Endodermal cell (in vitro differentiated cells): ENCODE measurements at regions not wholly inside any gene's neighbourhood (a gene's known extent, or its start where the extent isn't known, plus 50 kb on each side); places are given as distances from the start of the nearest gene placed in this dataset.
"Not testable (repeated sequence)": the region's sequence is repeated elsewhere in the genome, so short reads cannot be mapped to it uniquely, and the experiment has no call there.

Experiments used
- DNase-seq: peaks from one replicate; pipeline ENCODE4 v3.0.0-alpha.2; 2017
- H3K27ac ChIP-seq: 2 replicates; pipeline ENCODE4 v1.5.1; 2013; ENCODE audit warnings: mild to moderate bottlenecking, low read depth, low read length, moderate library complexity
- H3K27me3 ChIP-seq: 2 replicates; pipeline ENCODE4 v1.6.1; 2013; ENCODE audit warnings: mild to moderate bottlenecking, low read length, moderate library complexity; ENCODE audit not compliant: insufficient read depth, control insufficient read depth, poor library complexity, severe bottlenecking
- H3K36me3 ChIP-seq: 2 replicates; pipeline ENCODE4 v1.7.0; 2013; ENCODE audit warnings: mild to moderate bottlenecking, low read length, moderate library complexity; ENCODE audit not compliant: control insufficient read depth, insufficient read depth
- H3K4me1 ChIP-seq: one replicate; pipeline ENCODE4 v1.7.0; 2013; ENCODE audit warnings: low read length; ENCODE audit not compliant: control insufficient read depth, insufficient read depth
- H3K4me3 ChIP-seq: 2 replicates; pipeline ENCODE4 v1.5.1; 2013; ENCODE audit warnings: mild to moderate bottlenecking, low read length, moderate library complexity
- H3K9ac ChIP-seq: 2 replicates; pipeline ENCODE4 v1.6.1; 2013; ENCODE audit warnings: mild to moderate bottlenecking, low read length, moderate library complexity; ENCODE audit not compliant: poor library complexity, severe bottlenecking; ENCODE audit errors: extremely low read depth
- H3K9me3 ChIP-seq: 2 replicates; pipeline ENCODE4 v1.6.1; 2013; ENCODE audit warnings: mild to moderate bottlenecking, low read length, moderate library complexity; ENCODE audit not compliant: control insufficient read depth
- H3K27ac Mint-ChIP-seq: 2 replicates; pipeline ENCODE4 v1.8.0; 2020; ENCODE audit warnings: mixed read lengths
- H3K27me3 Mint-ChIP-seq: 2 replicates; pipeline ENCODE4 v1.8.0; 2021; ENCODE audit warnings: mild to moderate bottlenecking, mixed read lengths; ENCODE audit not compliant: insufficient read depth
- H3K36me3 Mint-ChIP-seq: 2 replicates; pipeline ENCODE4 v1.8.0; 2020; ENCODE audit warnings: low read depth, mixed read lengths
- H3K4me1 Mint-ChIP-seq: 2 replicates; pipeline ENCODE4 v1.8.0; 2020; ENCODE audit warnings: mixed read lengths
- H3K4me3 Mint-ChIP-seq: 2 replicates; pipeline ENCODE4 v1.8.0; 2020; ENCODE audit warnings: mild to moderate bottlenecking, moderate library complexity, mixed read lengths
- H3K9me3 Mint-ChIP-seq: 2 replicates; pipeline ENCODE4 v1.8.0; 2020; ENCODE audit warnings: mild to moderate bottlenecking, mixed read lengths
- WGBS, 2 experiments: methylation state at CpG; one replicate each; pipeline versions ENCODE4 v1.1.5 to v1.1.7; 2013; ENCODE audit warnings: missing lambda C conversion rate in 2 of 2, mixed read lengths in 1 of 2; ENCODE audit not compliant: insufficient coverage in 1 of 2, insufficient read length in 1 of 2; 5-methylcytosine and 5-hydroxymethylcytosine counted together
- TF ChIP-seq, protein P1 (sequence below): fragments of 200-600 bp; sonication (generic); conservative IDR thresholded peaks from 2 replicates; pipeline ENCODE4 v1.5.0; 2021; ENCODE audit warnings: antibody characterized with exemption, mild to moderate bottlenecking

DNA sequence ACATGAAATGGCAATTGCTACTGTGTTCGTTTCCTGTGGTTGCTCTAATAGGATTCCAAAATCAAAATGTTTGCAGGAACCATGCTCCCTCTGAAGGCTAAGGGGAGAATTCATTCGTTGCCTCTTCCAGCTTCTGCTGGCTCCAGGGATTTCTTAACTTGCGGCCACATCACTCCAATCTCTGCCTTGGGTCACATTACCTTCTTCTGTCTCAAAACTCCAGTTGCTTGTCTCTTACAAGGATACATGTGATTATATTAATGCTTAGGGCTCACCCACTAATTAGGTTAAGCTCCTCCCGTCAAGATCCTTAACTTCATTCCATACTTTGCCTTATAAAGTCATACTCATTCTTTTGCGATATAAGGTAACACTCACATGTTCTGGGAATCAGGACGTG is 208.4 kb downstream of the RBM46 start:
- Histone ChIP-seq H3K4me1 (no peaks in the 10 kb centered on the region), H3K4me3 (no peak overlapping the region), H3K9me3 (no peaks in the 10 kb centered on the region), H3K27me3 (no peaks in the 10 kb centered on the region), H3K27ac (no peak overlapping the region), H3K9ac (no peak overlapping the region), H3K36me3 (no peaks in the 10 kb centered on the region)
- H3K36me3 Mint-ChIP-seq = no peaks in the 10 kb centered on the region
- no peak overlapping the region for H3K27ac Mint-ChIP-seq
- H3K4me1 Mint-ChIP-seq = no peaks in the 10 kb centered on the region
- H3K4me3 Mint-ChIP-seq = no peak overlapping the region
- no peaks in the 10 kb centered on the region for H3K9me3 Mint-ChIP-seq
- H3K27me3 Mint-ChIP-seq = no peaks in the 10 kb centered on the region
- TF ChIP-seq, protein P1, sequence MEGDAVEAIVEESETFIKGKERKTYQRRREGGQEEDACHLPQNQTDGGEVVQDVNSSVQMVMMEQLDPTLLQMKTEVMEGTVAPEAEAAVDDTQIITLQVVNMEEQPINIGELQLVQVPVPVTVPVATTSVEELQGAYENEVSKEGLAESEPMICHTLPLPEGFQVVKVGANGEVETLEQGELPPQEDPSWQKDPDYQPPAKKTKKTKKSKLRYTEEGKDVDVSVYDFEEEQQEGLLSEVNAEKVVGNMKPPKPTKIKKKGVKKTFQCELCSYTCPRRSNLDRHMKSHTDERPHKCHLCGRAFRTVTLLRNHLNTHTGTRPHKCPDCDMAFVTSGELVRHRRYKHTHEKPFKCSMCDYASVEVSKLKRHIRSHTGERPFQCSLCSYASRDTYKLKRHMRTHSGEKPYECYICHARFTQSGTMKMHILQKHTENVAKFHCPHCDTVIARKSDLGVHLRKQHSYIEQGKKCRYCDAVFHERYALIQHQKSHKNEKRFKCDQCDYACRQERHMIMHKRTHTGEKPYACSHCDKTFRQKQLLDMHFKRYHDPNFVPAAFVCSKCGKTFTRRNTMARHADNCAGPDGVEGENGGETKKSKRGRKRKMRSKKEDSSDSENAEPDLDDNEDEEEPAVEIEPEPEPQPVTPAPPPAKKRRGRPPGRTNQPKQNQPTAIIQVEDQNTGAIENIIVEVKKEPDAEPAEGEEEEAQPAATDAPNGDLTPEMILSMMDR = peak; percentile 41
- WGBS, 2 experiments = 82 to 100% methylated on average over 3 to 6 of the region's 6 CpGs
- DNase-seq = no peak

DNA sequence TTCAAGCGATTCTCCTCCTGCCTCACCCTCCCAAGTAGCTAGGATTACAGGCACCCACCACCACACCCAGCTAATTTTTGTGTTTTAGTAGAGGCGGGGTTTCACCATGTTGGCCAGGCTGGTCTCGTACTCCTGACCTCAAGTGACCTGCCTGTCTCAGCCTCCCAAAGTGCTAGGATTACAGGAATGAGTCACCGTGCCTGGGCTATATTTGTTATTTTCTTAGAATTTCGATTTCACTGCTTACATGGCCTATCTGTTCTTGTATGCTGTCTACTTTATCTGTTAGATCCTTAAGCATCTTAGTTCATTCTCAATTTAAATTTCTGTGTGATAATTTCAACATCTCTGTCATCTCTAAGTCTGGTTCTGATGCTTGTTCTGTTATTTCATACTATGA is 210.6 kb upstream of the NPY2R start:
- not testable (repeated sequence) for H3K36me3 Mint-ChIP-seq, H3K4me3 ChIP-seq, H3K27ac ChIP-seq, H3K27ac Mint-ChIP-seq, H3K9me3 Mint-ChIP-seq, DNase-seq, H3K9ac ChIP-seq, H3K4me3 Mint-ChIP-seq, H3K9me3 ChIP-seq, H3K27me3 Mint-ChIP-seq, H3K4me1 Mint-ChIP-seq, H3K36me3 ChIP-seq, H3K27me3 ChIP-seq, H3K4me1 ChIP-seq
- WGBS, 2 experiments = 89 to 100% methylated on average over 4 to 5 of the region's 5 CpGs

DNA sequence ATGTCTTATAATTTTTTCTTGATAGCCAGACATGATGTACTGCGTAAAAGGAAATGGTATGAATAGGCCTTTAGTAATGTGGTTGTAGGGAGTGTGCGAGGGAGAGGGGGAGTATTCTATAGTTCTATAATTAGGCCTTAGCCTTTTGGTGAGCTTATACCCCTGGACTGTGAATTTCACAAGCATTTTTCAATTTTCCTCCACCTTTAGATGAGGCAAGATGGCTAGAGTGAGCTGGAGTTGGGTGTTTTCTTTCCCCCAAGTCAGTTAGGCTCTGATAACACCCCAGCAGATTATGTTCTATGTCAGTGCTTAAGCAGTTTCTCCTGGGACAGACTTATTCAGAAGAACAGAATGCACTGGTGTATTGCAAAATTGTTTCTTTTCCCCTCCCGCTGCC is 210.2 kb upstream of the NPY2R start:
- H3K4me1 ChIP-seq = no peaks in the 10 kb centered on the region
- H3K4me3 Mint-ChIP-seq = no peak overlapping the region
- no peaks in the 10 kb centered on the region for H3K36me3 Mint-ChIP-seq
- 83 to 88% methylated on average over 1 to 3 of the region's 3 CpGs for WGBS, 2 experiments
- no peak for DNase-seq
- TF ChIP-seq, protein P1 = no peak
- no peak overlapping the region for H3K27ac ChIP-seq
- no peaks in the 10 kb centered on the region for H3K36me3 ChIP-seq
- H3K27me3 ChIP-seq = no peaks in the 10 kb centered on the region
- no peak overlapping the region for H3K9ac ChIP-seq
- H3K9me3 ChIP-seq = no peaks in the 10 kb centered on the region
- no peaks in the 10 kb centered on the region for H3K27me3 Mint-ChIP-seq
- H3K27ac Mint-ChIP-seq = no peak overlapping the region
- H3K4me1 Mint-ChIP-seq = no peaks in the 10 kb centered on the region
- H3K4me3 ChIP-seq = no peak overlapping the region
- no peaks in the 10 kb centered on the region for H3K9me3 Mint-ChIP-seq

DNA sequence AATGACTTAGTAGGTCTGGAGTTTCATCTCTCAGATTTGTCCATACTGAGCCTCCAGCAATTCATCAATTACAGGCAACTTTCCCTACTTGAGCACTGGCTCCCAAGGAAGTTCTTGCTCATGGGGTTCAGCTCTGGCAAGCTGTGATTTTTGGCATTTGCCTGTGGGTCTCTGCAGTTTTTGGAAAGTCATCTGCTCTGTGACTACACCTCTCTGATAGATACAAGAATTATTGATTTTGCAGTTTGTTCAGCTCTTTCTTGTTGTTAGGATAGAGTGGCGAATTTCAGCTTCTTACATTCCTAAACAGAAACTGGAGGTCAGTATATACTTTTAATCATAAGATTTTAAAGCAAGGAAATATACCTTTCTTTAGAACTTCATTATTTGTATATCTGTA is 209.7 kb upstream of the NPY2R start:
- H3K36me3 Mint-ChIP-seq = no peaks in the 10 kb centered on the region
- TF ChIP-seq, protein P1 = no peak
- Histone ChIP-seq H3K36me3 (no peaks in the 10 kb centered on the region), H3K9me3 (no peaks in the 10 kb centered on the region), H3K27me3 (no peaks in the 10 kb centered on the region), H3K4me3 (no peak overlapping the region), H3K27ac (no peak overlapping the region), H3K9ac (no peak overlapping the region), H3K4me1 (no peaks in the 10 kb centered on the region)
- no peak overlapping the region for H3K27ac Mint-ChIP-seq
- no peaks in the 10 kb centered on the region for H3K4me1 Mint-ChIP-seq
- no peak for DNase-seq
- no peak overlapping the region for H3K4me3 Mint-ChIP-seq
- H3K9me3 Mint-ChIP-seq = no peaks in the 10 kb centered on the region
- no peaks in the 10 kb centered on the region for H3K27me3 Mint-ChIP-seq
- WGBS, 2 experiments = no CpG with 5 or more reads among the region's 1 CpG
